Right forelimb (tissue), 1 donor: ENCODE measurements at regions not wholly inside any gene's neighbourhood (a gene's known extent, or its start where the extent isn't known, plus 50 kb on each side); places are given as distances from the start of the nearest gene placed in this dataset.
A peak's percentile ranks its signal among the peaks of the same experiment; 100 is the strongest.

Experiments used
- DNase-seq: peaks from one replicate; pipeline ENCODE4 v3.0.0-alpha.2; 2018

GRCh38 chr13:75038393-75039113 is 443.4 kb downstream of the TBC1D4 start:
- DNase-seq: no peak

- no peak for DNase-seq
Measured at GRCh38 chr13:75025956-75026355, 456.0 kb downstream of the TBC1D4 start.

- DNase-seq: no peak
Measured at GRCh38 chr13:75024602-75025001, 457.4 kb downstream of the TBC1D4 start.

GRCh38 chr13:75023609-75024008 is 458.4 kb downstream of the TBC1D4 start:
- no peak for DNase-seq

- no peak for DNase-seq
Measured at GRCh38 chr13:75021151-75021550, 460.8 kb downstream of the TBC1D4 start.

- DNase-seq: no peak
Measured at GRCh38 chr13:75016225-75016624, 465.7 kb downstream of the TBC1D4 start.

- DNase-seq: no peak
Measured at GRCh38 chr13:75013818-75014217, 468.2 kb downstream of the TBC1D4 start.

GRCh38 chr13:75010941-75011340 is 471.0 kb downstream of the TBC1D4 start:
- no peak for DNase-seq

- no peak for DNase-seq
Measured at GRCh38 chr13:75008926-75009325, 473.0 kb downstream of the TBC1D4 start.

- no peak for DNase-seq
Measured at GRCh38 chr13:74990992-74991391, 491.0 kb downstream of the TBC1D4 start.

- no peak for DNase-seq
Measured at GRCh38 chr13:74987124-74987690, 494.8 kb downstream of the TBC1D4 start.

GRCh38 chr13:74986609-74987008 is 495.4 kb downstream of the TBC1D4 start:
- no peak for DNase-seq

GRCh38 chr13:74979703-74980102 is 502.3 kb downstream of the TBC1D4 start:
- DNase-seq: no peak

- DNase-seq: no peak
Measured at GRCh38 chr13:74978591-74978990, 503.4 kb downstream of the TBC1D4 start.

GRCh38 chr13:74977498-74977897 is 504.5 kb downstream of the TBC1D4 start:
- DNase-seq: no peak

GRCh38 chr13:74975111-74975510 is 506.9 kb downstream of the TBC1D4 start:
- DNase-seq: no peak

- DNase-seq: no peak
Measured at GRCh38 chr13:74973935-74974879, 507.8 kb downstream of the TBC1D4 start.

GRCh38 chr13:74969419-74969818 is 512.5 kb downstream of the TBC1D4 start:
- no peak for DNase-seq

- peak; percentile 52 for DNase-seq
Measured at GRCh38 chr13:74966814-74967424, 515.0 kb downstream of the TBC1D4 start.

- DNase-seq: no peak
Measured at GRCh38 chr13:74966275-74966674, 515.7 kb downstream of the TBC1D4 start.

GRCh38 chr13:74945637-74946036 is 536.3 kb downstream of the TBC1D4 start:
- DNase-seq: no peak

GRCh38 chr13:74931698-74932433 is 550.1 kb downstream of the TBC1D4 start:
- DNase-seq: no peak
